Calu3 (cell line): ENCODE measurements at regions not wholly inside any gene's neighbourhood (a gene's known extent, or its start where the extent isn't known, plus 50 kb on each side); places are given as distances from the start of the nearest gene placed in this dataset.

Experiments used
- BruUV-seq: library from RNA; stranded (reverse); fragments of 400-500 nt; replicated peaks from 2 replicates; lab custom pipeline; 2021; lab: Mats Ljungman, UMichigan
- CTCF ChIA-PET: fragments of 300-600 bp; sonication (Branson Sonifier 250); formaldehyde crosslinking; loops from one replicate; lab custom pipeline; 2022; ENCODE audit warnings: antibody characterized with exemption; lab: Charles Lee
- DNase-seq: peaks from one replicate; pipeline ENCODE4 v3.0.0; 2022
- H3K27ac Mint-ChIP-seq: one replicate; pipeline ENCODE4 v1.8.0; 2022; ENCODE audit warnings: mixed read lengths; ENCODE audit not compliant: unreplicated experiment
- H3K27me3 Mint-ChIP-seq: one replicate; pipeline ENCODE4 v1.8.0; 2022; ENCODE audit warnings: mixed read lengths; ENCODE audit not compliant: unreplicated experiment
- H3K36me3 Mint-ChIP-seq: one replicate; pipeline ENCODE4 v1.8.0; 2022; ENCODE audit warnings: mild to moderate bottlenecking, moderate library complexity, mixed read lengths; ENCODE audit not compliant: insufficient read depth, unreplicated experiment
- H3K4me1 Mint-ChIP-seq: one replicate; pipeline ENCODE4 v1.8.0; 2022; ENCODE audit warnings: mild to moderate bottlenecking, low read depth, mixed read lengths; ENCODE audit not compliant: unreplicated experiment
- H3K4me3 Mint-ChIP-seq: one replicate; pipeline ENCODE4 v1.8.0; 2022; ENCODE audit warnings: mild to moderate bottlenecking, low read depth, moderate library complexity, mixed read lengths; ENCODE audit not compliant: unreplicated experiment
- H3K9me3 Mint-ChIP-seq: one replicate; pipeline ENCODE4 v1.8.0; 2022; ENCODE audit warnings: low read depth, mixed read lengths; ENCODE audit not compliant: unreplicated experiment
- CTCF ChIP-seq: fragments of 200-600 bp; IDR thresholded peaks from one replicate; pipeline ENCODE4 v1.8.0; 2022; ENCODE audit warnings: antibody characterized with exemption; ENCODE audit not compliant: unreplicated experiment
- intact Hi-C: fragments of 100-400 bp; cut with micrococcal nuclease; formaldehyde crosslinking; loops from one replicate; pipeline ENCODE4 v1.10.0; 2022; ENCODE audit not compliant: unreplicated experiment

DNA sequence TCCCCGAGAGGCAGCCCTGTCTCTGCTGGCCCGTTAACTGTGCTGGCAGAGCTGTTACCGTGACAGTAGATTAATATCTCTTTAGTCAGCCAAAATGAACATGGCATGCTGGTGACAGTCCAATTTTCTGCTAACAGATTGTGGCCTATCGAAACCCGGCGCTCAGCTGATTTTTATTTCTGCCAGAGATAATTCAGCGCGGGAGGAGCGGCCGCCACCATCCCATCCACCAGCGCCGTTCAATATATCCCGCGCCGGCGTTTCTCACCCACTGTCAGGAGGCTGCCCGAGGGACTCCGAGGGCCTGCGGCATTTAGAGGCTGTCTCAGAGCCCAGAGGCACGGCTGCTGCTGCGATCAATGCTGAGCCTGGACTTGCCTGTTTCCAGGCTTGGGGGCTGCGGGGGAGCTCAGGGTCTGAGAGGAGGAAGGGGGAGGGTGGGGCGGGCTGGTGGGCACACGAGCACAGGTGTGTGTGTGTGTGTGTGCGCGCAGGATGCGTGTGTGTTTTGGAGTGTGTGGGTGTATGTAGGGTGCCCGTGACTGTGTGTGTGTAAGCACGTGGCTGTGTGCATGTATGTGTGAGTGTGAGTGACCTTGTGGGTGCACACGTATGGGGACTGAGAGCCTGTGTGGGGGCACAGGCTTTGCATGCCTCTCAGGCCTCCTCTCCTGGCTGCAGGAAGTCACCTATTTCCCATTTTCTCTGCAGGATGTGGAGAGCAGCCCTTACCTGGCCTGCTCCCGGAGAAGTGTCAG, 109.7 kb upstream of the ACTRT2 start:
- TF ChIP-seq CTCF: no peak
- no peaks in the 10 kb centered on the region for H3K4me1 Mint-ChIP-seq
- BruUV-seq: no TSS peak
- no peak for DNase-seq
- H3K27ac Mint-ChIP-seq: no peak overlapping the region
- no peak overlapping the region for H3K4me3 Mint-ChIP-seq
- intact Hi-C loops: no loop called here
- CTCF ChIA-PET: no interaction called here
- H3K36me3 Mint-ChIP-seq: no peaks in the 10 kb centered on the region
- H3K27me3 Mint-ChIP-seq: peaks cover 19% of the 10 kb centered on the region
- H3K9me3 Mint-ChIP-seq: peaks cover 7% of the 10 kb centered on the region

DNA sequence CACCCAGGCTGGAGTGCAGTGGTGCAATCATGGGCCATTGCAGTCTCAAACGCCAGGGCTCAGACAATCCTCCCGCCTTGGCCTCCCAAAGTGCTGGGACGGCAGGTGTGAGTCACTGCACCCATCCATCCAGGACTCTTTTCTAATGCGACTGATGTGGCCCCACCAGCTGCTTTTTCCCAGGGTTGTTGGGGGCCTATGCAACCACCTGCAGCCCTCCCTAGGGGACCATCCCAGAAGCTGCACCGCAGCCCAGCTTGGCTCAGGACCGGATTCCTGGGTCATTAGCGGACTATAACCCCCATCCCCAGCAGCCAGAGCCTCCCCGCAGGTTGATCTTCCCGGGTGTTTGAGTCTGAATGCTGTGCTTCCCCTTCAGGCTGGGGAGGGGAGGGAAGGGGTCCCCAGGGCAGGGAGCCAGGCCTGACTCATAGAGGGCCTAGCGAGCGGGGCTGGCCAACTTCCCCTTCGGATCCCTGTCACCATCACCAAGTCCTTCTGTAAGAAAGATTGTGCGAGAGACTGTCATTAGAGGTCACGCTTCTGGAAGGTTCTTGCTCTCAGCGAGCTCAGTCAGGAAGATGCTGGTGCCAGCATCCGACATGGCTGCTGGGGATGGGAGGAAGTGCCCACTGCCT, 108.7 kb upstream of the ACTRT2 start:
- Mint-ChIP-seq H3K4me3 (no peak overlapping the region), H3K36me3 (no peaks in the 10 kb centered on the region), H3K4me1 (no peaks in the 10 kb centered on the region), H3K9me3 (peaks cover 7% of the 10 kb centered on the region), H3K27ac (no peak overlapping the region), H3K27me3 (peaks cover 9% of the 10 kb centered on the region)
- intact Hi-C loops: no loop called here
- CTCF ChIA-PET: no interaction called here
- DNase-seq: no peak
- no TSS peak for BruUV-seq
- no peak for TF ChIP-seq CTCF

DNA sequence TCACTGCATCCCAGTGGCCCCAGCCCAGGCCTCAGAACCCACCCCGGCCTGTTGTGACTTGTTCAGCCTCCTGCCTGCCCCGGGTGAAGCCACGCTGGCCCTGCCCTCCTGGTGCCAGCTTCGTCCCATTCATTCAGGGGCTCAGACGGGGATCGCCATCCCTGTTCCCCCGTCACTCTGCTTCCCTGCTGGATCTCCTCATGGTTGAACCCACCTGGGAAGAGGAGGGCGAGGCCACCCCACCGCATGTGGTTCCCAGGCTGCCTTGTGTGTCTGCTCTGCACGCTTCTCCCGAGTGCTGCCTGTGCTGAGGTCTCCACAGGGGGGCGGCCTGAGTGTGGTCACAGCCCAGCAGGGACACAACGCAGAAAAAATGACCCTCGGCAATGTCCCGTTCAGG, 108.2 kb upstream of the ACTRT2 start:
- H3K36me3 Mint-ChIP-seq: no peaks in the 10 kb centered on the region
- DNase-seq: no peak
- CTCF ChIA-PET: no interaction called here
- H3K9me3 Mint-ChIP-seq: peaks cover 7% of the 10 kb centered on the region
- H3K4me3 Mint-ChIP-seq: no peak overlapping the region
- TF ChIP-seq CTCF: no peak
- no TSS peak for BruUV-seq
- no peak overlapping the region for H3K27ac Mint-ChIP-seq
- intact Hi-C loops: no loop called here
- peaks cover 4% of the 10 kb centered on the region for H3K27me3 Mint-ChIP-seq
- H3K4me1 Mint-ChIP-seq: no peaks in the 10 kb centered on the region

GRCh38 chr1:2914702-2915101, 106.6 kb upstream of the ACTRT2 start:
- H3K36me3 Mint-ChIP-seq: no peaks in the 10 kb centered on the region
- BruUV-seq: no TSS peak
- TF ChIP-seq CTCF: no peak
- H3K9me3 Mint-ChIP-seq: peaks cover 7% of the 10 kb centered on the region
- intact Hi-C loops: no loop called here
- no peaks in the 10 kb centered on the region for H3K4me1 Mint-ChIP-seq
- no peak for DNase-seq
- CTCF ChIA-PET: no interaction called here
- H3K27ac Mint-ChIP-seq: no peak overlapping the region
- H3K4me3 Mint-ChIP-seq: no peak overlapping the region
- no peaks in the 10 kb centered on the region for H3K27me3 Mint-ChIP-seq
